ENCODE measurements at regions not wholly inside any gene's neighbourhood (a gene's known extent, or its start where the extent isn't known, plus 50 kb on each side); places are given as distances from the start of the nearest gene placed in this dataset.

DNA sequence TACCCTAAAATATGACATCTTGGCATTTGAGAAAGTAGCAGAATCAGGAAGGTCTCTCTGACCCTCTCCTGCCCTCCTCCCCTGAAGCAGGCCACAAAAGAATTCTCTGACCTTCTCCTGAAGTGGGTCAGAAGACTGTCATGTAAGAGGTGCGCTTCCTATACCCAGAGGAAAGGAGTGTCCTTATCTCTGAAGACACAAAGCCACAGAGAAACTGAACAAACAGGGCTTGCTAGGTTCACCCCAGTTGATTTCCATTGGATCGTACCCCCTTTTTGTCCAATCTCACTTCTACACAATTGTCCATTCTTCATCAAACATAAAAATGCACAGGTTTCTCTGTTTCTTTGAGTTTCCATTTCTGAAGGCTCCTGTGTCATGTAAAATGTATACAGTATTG, 272.0 kb upstream of the SOX4 start:
- no peak for DNase-seq
- WGBS, 5 donors = 86 to 96% (median 92%) methylated on average over 2 of the region's 2 CpGs
- TF ChIP-seq, protein P1, sequence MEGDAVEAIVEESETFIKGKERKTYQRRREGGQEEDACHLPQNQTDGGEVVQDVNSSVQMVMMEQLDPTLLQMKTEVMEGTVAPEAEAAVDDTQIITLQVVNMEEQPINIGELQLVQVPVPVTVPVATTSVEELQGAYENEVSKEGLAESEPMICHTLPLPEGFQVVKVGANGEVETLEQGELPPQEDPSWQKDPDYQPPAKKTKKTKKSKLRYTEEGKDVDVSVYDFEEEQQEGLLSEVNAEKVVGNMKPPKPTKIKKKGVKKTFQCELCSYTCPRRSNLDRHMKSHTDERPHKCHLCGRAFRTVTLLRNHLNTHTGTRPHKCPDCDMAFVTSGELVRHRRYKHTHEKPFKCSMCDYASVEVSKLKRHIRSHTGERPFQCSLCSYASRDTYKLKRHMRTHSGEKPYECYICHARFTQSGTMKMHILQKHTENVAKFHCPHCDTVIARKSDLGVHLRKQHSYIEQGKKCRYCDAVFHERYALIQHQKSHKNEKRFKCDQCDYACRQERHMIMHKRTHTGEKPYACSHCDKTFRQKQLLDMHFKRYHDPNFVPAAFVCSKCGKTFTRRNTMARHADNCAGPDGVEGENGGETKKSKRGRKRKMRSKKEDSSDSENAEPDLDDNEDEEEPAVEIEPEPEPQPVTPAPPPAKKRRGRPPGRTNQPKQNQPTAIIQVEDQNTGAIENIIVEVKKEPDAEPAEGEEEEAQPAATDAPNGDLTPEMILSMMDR (IDR thresholded peaks at IDR 0.05) = no peak
- TF ChIP-seq POLR2AphosphoS5 (IDR thresholded peaks at IDR 0.05) (no peak), POLR2A (IDR thresholded peaks at IDR 0.05) (no peak), EP300 (IDR thresholded peaks at IDR 0.05) (no peak)
- peaks cover 0 to 5% (median 0%) of the 10 kb centered on the region in 4 donors for H3K9me3 ChIP-seq
- no peak overlapping the region for H3K27ac ChIP-seq
- intact Hi-C loops (cut with DNase I; ENCODE audit: low total_unique reads) = no loop called here
- no peaks in the 10 kb centered on the region for H3K4me1 ChIP-seq
- no peaks in the 10 kb centered on the region for H3K36me3 ChIP-seq
- H3K27me3 ChIP-seq = no peaks in the 10 kb centered on the region
- H3K4me3 ChIP-seq = no peak overlapping the region

DNA sequence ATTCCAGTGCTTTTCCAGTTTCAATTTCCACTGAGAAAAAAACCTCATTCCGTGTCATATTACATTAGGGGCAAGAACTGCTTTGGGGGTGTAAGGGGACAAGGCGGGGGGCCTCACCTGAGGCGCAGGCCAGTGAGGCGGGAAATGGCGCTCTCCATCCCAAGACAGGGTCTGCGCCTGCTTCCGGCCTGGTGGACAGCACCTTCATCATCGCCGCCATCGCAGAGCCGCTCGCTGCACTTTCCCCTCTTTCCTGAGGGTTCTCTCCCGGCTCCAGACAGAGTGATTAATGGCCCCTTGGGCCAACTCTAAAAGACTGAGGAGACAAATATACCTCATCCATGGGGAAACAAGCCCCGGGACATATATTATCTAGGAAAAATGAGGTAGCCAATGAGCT, 270.0 kb upstream of the SOX4 start:
- H3K27ac ChIP-seq = no peak overlapping the region
- no peak for TF ChIP-seq POLR2A (IDR thresholded peaks at IDR 0.05)
- TF ChIP-seq, protein P1 (IDR thresholded peaks at IDR 0.05) = no peak
- TF ChIP-seq POLR2AphosphoS5 (IDR thresholded peaks at IDR 0.05) = no peak
- TF ChIP-seq EP300 (IDR thresholded peaks at IDR 0.05) = no peak
- peaks cover 0 to 5% (median 0%) of the 10 kb centered on the region in 4 donors for H3K9me3 ChIP-seq
- H3K4me1 ChIP-seq = no peaks in the 10 kb centered on the region
- intact Hi-C loops (cut with DNase I; ENCODE audit: low total_unique reads) = no loop called here
- no peaks in the 10 kb centered on the region for H3K36me3 ChIP-seq
- 88 to 92% (median 90%) methylated on average over 14 of the region's 14 CpGs for WGBS, 5 donors
- no peak overlapping the region for H3K4me3 ChIP-seq
- no peaks in the 10 kb centered on the region for H3K27me3 ChIP-seq
- DNase-seq = no peak

DNA sequence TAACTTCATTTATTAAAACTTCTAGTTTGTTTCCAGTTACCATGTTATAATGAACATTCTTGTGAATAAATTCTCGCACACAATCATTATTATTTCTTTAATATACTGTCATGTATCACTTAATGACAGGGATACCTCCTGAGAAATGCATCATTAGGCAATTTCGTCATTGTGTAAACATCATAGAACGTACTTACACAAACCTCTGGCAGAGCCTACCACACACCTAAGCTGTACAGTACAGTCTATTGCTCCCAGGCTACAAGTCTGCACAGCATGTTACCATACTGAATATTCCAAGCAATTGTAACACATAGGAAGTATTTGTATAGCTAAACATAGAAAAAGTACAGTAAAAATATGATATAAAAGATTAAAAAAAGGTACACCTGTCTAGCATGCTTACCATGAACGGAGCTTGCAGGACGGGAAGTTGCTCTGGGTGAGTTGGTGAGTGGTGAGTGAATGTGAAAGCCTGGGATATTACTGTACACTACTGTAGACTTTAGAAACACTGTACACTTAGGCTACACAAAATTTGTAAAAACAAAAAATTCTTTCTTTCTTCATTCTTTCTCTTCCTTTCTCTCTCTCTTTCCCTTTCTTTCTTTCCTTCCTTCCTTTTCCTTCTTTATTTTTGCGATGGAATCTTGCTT, 268.2 kb upstream of the SOX4 start:
- no peak for DNase-seq
- 46 to 66% (median 64%) methylated on average over 6 of the region's 6 CpGs for WGBS, 5 donors
- Histone ChIP-seq H3K27me3 (no peaks in the 10 kb centered on the region), H3K4me3 (no peak overlapping the region), H3K27ac (no peak overlapping the region), H3K36me3 (no peaks in the 10 kb centered on the region), H3K4me1 (no peaks in the 10 kb centered on the region), H3K9me3 (no peaks in the 10 kb centered on the region)
- intact Hi-C loops (cut with DNase I; ENCODE audit: low total_unique reads) = no loop called here
- TF ChIP-seq POLR2A (IDR thresholded peaks at IDR 0.05) (no peak), POLR2AphosphoS5 (IDR thresholded peaks at IDR 0.05) (no peak), EP300 (IDR thresholded peaks at IDR 0.05) (no peak)
- TF ChIP-seq, protein P1 (IDR thresholded peaks at IDR 0.05) = no peak

DNA sequence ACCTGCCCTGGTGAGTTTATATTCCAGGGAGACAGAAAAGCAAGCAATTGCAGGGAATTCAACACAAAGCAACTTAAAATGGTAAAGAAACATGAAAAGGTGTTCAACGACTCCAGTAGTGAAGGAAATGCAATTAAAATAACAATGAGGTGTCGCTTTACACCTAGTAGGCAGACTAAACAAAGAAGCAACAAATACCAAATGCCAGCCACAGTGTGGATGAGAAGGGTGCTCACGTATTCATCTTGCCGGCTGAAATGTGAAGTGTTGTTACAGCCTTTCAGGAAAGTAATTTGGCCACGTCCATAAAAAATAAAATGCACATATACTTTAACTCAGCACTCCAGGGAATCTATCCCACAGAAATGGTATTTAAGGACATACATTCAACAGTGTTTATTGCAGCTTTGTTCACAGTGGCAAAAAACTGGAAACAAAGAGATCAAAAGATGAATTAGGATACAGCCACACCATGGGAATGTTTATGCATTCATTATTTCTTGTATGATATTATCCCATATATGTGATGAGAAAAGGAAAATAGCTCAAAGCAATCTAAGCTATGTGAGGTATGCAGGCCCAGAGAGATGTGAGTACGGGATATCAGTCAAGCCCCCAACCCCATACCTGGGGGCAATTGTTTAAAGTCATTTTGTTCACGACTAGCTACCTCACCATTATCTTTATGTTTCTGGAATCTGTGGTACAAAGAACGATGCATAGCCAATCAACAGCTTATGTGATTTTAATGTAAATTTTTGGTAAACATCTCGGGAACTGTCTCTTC, 266.0 kb upstream of the SOX4 start:
- TF ChIP-seq EP300 (IDR thresholded peaks at IDR 0.05) = no peak
- intact Hi-C loops (cut with DNase I; ENCODE audit: low total_unique reads) = no loop called here
- no peaks in the 10 kb centered on the region for H3K36me3 ChIP-seq
- H3K27ac ChIP-seq = no peak overlapping the region
- no peaks in the 10 kb centered on the region for H3K9me3 ChIP-seq
- no peak overlapping the region for H3K4me3 ChIP-seq
- H3K4me1 ChIP-seq = no peaks in the 10 kb centered on the region
- 72 to 84% (median 77%) methylated on average over 9 of the region's 9 CpGs for WGBS, 5 donors
- DNase-seq = no peak
- H3K27me3 ChIP-seq = no peaks in the 10 kb centered on the region

DNA sequence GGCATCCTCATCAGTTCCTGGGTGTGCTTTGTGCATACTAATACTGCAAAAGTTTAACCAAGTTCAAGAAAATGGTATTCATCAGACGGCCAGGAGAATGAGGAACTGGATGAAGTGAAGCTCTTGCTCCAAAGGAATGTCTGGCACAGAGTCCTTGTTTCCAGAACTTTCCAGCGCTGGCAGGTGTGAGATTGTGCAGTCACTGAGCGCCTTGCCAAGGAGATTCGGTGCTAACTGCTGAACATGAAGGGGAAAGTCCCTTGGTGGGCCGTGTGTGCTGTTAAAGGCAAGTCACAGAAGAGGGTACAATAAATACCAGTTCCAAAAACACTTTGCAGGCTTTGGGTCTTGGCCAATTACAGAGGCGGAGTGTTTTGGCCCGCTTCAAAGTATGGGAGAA, 262.3 kb upstream of the SOX4 start:
- intact Hi-C loops (cut with DNase I; ENCODE audit: low total_unique reads) = no loop called here
- peak in 1 of 2 donors; percentile 77 for DNase-seq
- Histone ChIP-seq H3K4me1 (no peaks in the 10 kb centered on the region), H3K4me3 (no peak overlapping the region), H3K36me3 (no peaks in the 10 kb centered on the region), H3K27me3 (no peaks in the 10 kb centered on the region), H3K27ac (no peak overlapping the region), H3K9me3 (no peaks in the 10 kb centered on the region)
- WGBS, 5 donors = 45 to 48% (median 46%) methylated on average over 7 of the region's 7 CpGs
- TF ChIP-seq POLR2AphosphoS5 (IDR thresholded peaks at IDR 0.05) (peak in 2 of 3 donors; percentile 25 to 38), POLR2A (IDR thresholded peaks at IDR 0.05) (no peak), EP300 (IDR thresholded peaks at IDR 0.05) (no peak)
- TF ChIP-seq, protein P1 (IDR thresholded peaks at IDR 0.05) = no peak
